ENCODE measurements at regions not wholly inside any gene's neighbourhood (a gene's known extent, or its start where the extent isn't known, plus 50 kb on each side); places are given as distances from the start of the nearest gene placed in this dataset.

DNA sequence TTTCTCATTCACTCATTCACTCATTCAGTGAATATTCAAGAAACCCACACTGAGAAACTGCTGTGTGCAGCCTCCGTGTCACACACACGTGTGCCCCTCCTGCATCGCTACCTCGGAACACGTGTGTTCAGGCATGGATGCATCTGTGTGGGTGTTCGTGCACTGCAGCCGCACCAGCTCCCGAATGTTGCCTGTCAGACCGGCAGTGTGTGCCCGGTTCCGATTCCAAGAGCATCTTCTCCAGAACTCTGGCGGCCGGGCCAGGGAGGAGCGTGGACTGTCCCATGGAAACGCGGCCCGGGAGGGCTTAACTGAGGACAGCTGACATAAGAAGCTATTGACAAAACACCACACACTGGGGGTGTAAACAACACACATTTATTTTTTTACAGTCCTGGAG is 216.0 kb downstream of the DLL1 start:
- DNase-seq (peak in 1 of 2 donors; percentile 48), ATAC-seq (ENCODE audit: low FRiP score in 2 of 2) (no peak)
- peaks cover 0 to 4% (median 0%) of the 10 kb centered on the region in 4 donors for H3K9me3 ChIP-seq
- no peak overlapping the region for H3K27ac ChIP-seq
- 91 to 94% methylated on average over 16 to 17 of the region's 17 CpGs for WGBS, 2 donors
- TF ChIP-seq EP300 (IDR thresholded peaks at IDR 0.05) (no peak), CTCF (IDR thresholded peaks at IDR 0.05) (no peak), POLR2AphosphoS5 (IDR thresholded peaks at IDR 0.05) (no peak), POLR2A (IDR thresholded peaks at IDR 0.05) (no peak)
- H3K4me3 ChIP-seq: no peak overlapping the region
- no peaks in the 10 kb centered on the region for H3K4me1 ChIP-seq
- no peaks in the 10 kb centered on the region for H3K27me3 ChIP-seq
- H3K36me3 ChIP-seq: no peaks in the 10 kb centered on the region

DNA sequence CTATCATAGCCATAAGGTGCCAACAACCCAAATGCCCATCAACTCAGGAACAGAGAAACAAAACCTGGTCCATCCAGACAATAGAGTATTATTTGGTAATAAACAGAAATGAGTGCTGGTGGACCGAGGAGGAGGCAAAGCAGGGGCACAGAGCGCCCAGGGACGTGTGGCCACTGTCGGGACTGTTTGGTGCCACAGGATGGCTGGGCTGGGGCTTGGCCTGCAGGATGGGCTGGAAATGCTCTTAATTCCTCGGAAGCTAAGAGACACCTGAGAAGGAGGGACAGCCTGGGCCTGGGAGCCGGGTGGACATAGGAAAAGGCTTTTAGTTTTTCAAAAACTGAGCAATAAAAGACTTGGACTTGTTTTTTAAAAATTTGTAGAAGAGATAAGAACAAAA is 216.4 kb downstream of the DLL1 start:
- 90 to 91% methylated on average over 6 of the region's 6 CpGs for WGBS, 2 donors
- ATAC-seq (ENCODE audit: low FRiP score in 2 of 2) (no peak), DNase-seq (peak in 1 of 2 donors; percentile 28)
- Histone ChIP-seq H3K4me3 (no peak overlapping the region), H3K9me3 (peaks cover 0 to 4% (median 4%) of the 10 kb centered on the region in 4 donors), H3K36me3 (no peaks in the 10 kb centered on the region), H3K27me3 (no peaks in the 10 kb centered on the region), H3K27ac (no peak overlapping the region), H3K4me1 (no peaks in the 10 kb centered on the region)
- no peak for TF ChIP-seq POLR2AphosphoS5 (IDR thresholded peaks at IDR 0.05)

- ATAC-seq (ENCODE audit: low FRiP score in 2 of 2) (no peak), DNase-seq (peak in 1 of 2 donors; percentile 46)
- H3K9me3 ChIP-seq: peaks cover 0 to 9% (median 4%) of the 10 kb centered on the region in 4 donors
- no peaks in the 10 kb centered on the region for H3K4me1 ChIP-seq
- 86 to 90% methylated on average over 11 to 13 of the region's 13 CpGs for WGBS, 2 donors
- no peaks in the 10 kb centered on the region for H3K27me3 ChIP-seq
- H3K4me3 ChIP-seq: no peak overlapping the region
- TF ChIP-seq POLR2AphosphoS5 (IDR thresholded peaks at IDR 0.05) (no peak), POLR2A (IDR thresholded peaks at IDR 0.05) (no peak), CTCF (IDR thresholded peaks at IDR 0.05) (no peak), EP300 (IDR thresholded peaks at IDR 0.05) (no peak)
- no peak overlapping the region for H3K27ac ChIP-seq
- H3K36me3 ChIP-seq: no peaks in the 10 kb centered on the region
Measured at GRCh38 chr6:170073846-170074245, 217.0 kb downstream of the DLL1 start.

DNA sequence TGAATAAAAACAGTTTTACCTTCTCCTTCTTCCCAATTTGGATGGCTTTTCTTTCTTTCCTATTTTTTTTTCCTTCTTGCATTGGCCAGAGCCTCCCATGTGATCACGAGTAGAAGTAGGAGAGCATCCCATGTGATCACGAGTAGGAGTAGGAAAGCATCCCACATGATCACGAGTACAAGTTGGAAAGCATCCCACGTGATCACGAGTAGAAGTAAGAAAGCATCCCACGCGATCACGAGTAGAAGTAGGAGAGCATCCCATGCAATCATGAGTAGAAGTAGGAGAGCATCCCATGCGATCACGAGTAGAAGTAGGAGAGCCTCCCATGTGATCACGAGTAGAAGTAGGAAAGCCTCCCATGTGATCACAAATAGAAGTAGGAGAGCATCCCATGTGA is 218.6 kb downstream of the DLL1 start:
- 85 to 92% methylated on average over 11 of the region's 11 CpGs for WGBS, 2 donors
- DNase-seq (no peak), ATAC-seq (ENCODE audit: low FRiP score in 2 of 2) (no peak)
- TF ChIP-seq POLR2A (IDR thresholded peaks at IDR 0.05) (no peak), POLR2AphosphoS5 (IDR thresholded peaks at IDR 0.05) (no peak), CTCF (IDR thresholded peaks at IDR 0.05) (no peak), EP300 (IDR thresholded peaks at IDR 0.05) (no peak)
- H3K4me3 ChIP-seq: no peak overlapping the region
- H3K4me1 ChIP-seq: no peaks in the 10 kb centered on the region
- peaks cover 0 to 9% (median 4%) of the 10 kb centered on the region in 4 donors for H3K9me3 ChIP-seq
- no peaks in the 10 kb centered on the region for H3K27me3 ChIP-seq
- no peak overlapping the region for H3K27ac ChIP-seq
- no peaks in the 10 kb centered on the region for H3K36me3 ChIP-seq

- WGBS, 2 donors: 82 to 93% methylated on average over 3 of the region's 3 CpGs
- no peaks in the 10 kb centered on the region for H3K36me3 ChIP-seq
- TF ChIP-seq CTCF (IDR thresholded peaks at IDR 0.05): no peak
- TF ChIP-seq POLR2A (IDR thresholded peaks at IDR 0.05): no peak
- no peak for TF ChIP-seq POLR2AphosphoS5 (IDR thresholded peaks at IDR 0.05)
- no peak for TF ChIP-seq EP300 (IDR thresholded peaks at IDR 0.05)
- H3K4me1 ChIP-seq: no peaks in the 10 kb centered on the region
- no peaks in the 10 kb centered on the region for H3K27me3 ChIP-seq
- DNase-seq: no peak
- no peak overlapping the region for H3K4me3 ChIP-seq
- H3K9me3 ChIP-seq: peaks cover 0 to 9% (median 4%) of the 10 kb centered on the region in 4 donors
- no peak for ATAC-seq (ENCODE audit: low FRiP score in 2 of 2)
- no peak overlapping the region for H3K27ac ChIP-seq
Measured at GRCh38 chr6:170069611-170070010, 221.3 kb downstream of the DLL1 start.

Data from upper lobe of left lung (tissue), 6 donors.